ENCODE measurements at regions not wholly inside any gene's neighbourhood (a gene's known extent, or its start where the extent isn't known, plus 50 kb on each side); places are given as distances from the start of the nearest gene placed in this dataset.

GRCh38 chr7:155874010-155874409, 61.7 kb upstream of the SHH start:
- TF ChIP-seq BHLHE40 (IDR thresholded peaks at IDR 0.05; ENCODE audit: borderline replicate concordance): no peak
- no peak for TF ChIP-seq PKNOX1 (IDR thresholded peaks at IDR 0.05)
- TF ChIP-seq FOXA1 (IDR thresholded peaks at IDR 0.05): no peak
- TF ChIP-seq FOXM1 (IDR thresholded peaks at IDR 0.05; ENCODE audit: borderline replicate concordance): no peak
- no peak for TF ChIP-seq FOXK2 (IDR thresholded peaks at IDR 0.05)
- no peak for TF ChIP-seq TARDBP (IDR thresholded peaks at IDR 0.05)
- TF ChIP-seq SP1 (IDR thresholded peaks at IDR 0.05): no peak
- TF ChIP-seq ZNF384 (IDR thresholded peaks at IDR 0.05): no peak
- no peak for TF ChIP-seq NFRKB (IDR thresholded peaks at IDR 0.05)
- TF ChIP-seq HDGF (IDR thresholded peaks at IDR 0.05; ENCODE audit: borderline replicate concordance): no peak
- TF ChIP-seq ELF4 (IDR thresholded peaks at IDR 0.05): no peak
- TF ChIP-seq SUZ12 (IDR thresholded peaks at IDR 0.05): no peak
- no peak for TF ChIP-seq LEF1 (IDR thresholded peaks at IDR 0.05; ENCODE audit: borderline replicate concordance)
- TF ChIP-seq ARNT (IDR thresholded peaks at IDR 0.05): no peak
- TF ChIP-seq L3MBTL2 (conservative IDR thresholded peaks at IDR 0.05): no peak
- TF ChIP-seq CTBP1 (IDR thresholded peaks at IDR 0.05; ENCODE audit: borderline replicate concordance): no peak
- CTCF ChIA-PET: no interaction called here
- POLR2A ChIA-PET: no interaction called here
- no peak for DNase-seq (ENCODE audit: extremely low spot score)

- ChIA-PET CTCF (interaction anchor here (1.1 kb wide), 1 partner anchor 10 kb away, joined by 3 read pairs; no protein-coding TSS in a partner anchor), POLR2A (no interaction called here)
- no peak for DNase-seq (ENCODE audit: extremely low spot score)
- no peak for TF ChIP-seq TARDBP (IDR thresholded peaks at IDR 0.05)
- no peak for TF ChIP-seq LEF1 (IDR thresholded peaks at IDR 0.05; ENCODE audit: borderline replicate concordance)
- no peak for TF ChIP-seq FOXM1 (IDR thresholded peaks at IDR 0.05; ENCODE audit: borderline replicate concordance)
These were observed 60.6 kb upstream of the SHH start for GRCh38 chr7:155872678-155873369.

- no peak for DNase-seq (ENCODE audit: extremely low spot score)
- TF ChIP-seq L3MBTL2 (conservative IDR thresholded peaks at IDR 0.05): no peak
- no peak for TF ChIP-seq ARNT (IDR thresholded peaks at IDR 0.05)
- no peak for TF ChIP-seq FOXK2 (IDR thresholded peaks at IDR 0.05)
- ChIA-PET POLR2A (no interaction called here), CTCF (no interaction called here)
These were observed 58.9 kb upstream of the SHH start for GRCh38 chr7:155871211-155871610.

GRCh38 chr7:155870334-155871180, 58.3 kb upstream of the SHH start:
- POLR2A ChIA-PET: no interaction called here
- CTCF ChIA-PET: no interaction called here
- TF ChIP-seq NFRKB (IDR thresholded peaks at IDR 0.05): no peak
- TF ChIP-seq FOXM1 (IDR thresholded peaks at IDR 0.05; ENCODE audit: borderline replicate concordance): no peak
- TF ChIP-seq CTBP1 (IDR thresholded peaks at IDR 0.05; ENCODE audit: borderline replicate concordance): no peak
- no peak for TF ChIP-seq L3MBTL2 (conservative IDR thresholded peaks at IDR 0.05)
- no peak for TF ChIP-seq TARDBP (IDR thresholded peaks at IDR 0.05)
- TF ChIP-seq FOXA1 (IDR thresholded peaks at IDR 0.05): no peak
- no peak for TF ChIP-seq SP1 (IDR thresholded peaks at IDR 0.05)
- TF ChIP-seq SUZ12 (IDR thresholded peaks at IDR 0.05): no peak
- no peak for TF ChIP-seq ARNT (IDR thresholded peaks at IDR 0.05)
- TF ChIP-seq ELF4 (IDR thresholded peaks at IDR 0.05): no peak
- TF ChIP-seq FOXK2 (IDR thresholded peaks at IDR 0.05): no peak
- TF ChIP-seq BHLHE40 (IDR thresholded peaks at IDR 0.05; ENCODE audit: borderline replicate concordance): no peak
- no peak for TF ChIP-seq HDGF (IDR thresholded peaks at IDR 0.05; ENCODE audit: borderline replicate concordance)
- TF ChIP-seq ZNF384 (IDR thresholded peaks at IDR 0.05): no peak
- no peak for TF ChIP-seq PKNOX1 (IDR thresholded peaks at IDR 0.05)
- no peak for TF ChIP-seq LEF1 (IDR thresholded peaks at IDR 0.05; ENCODE audit: borderline replicate concordance)
- no peak for DNase-seq (ENCODE audit: extremely low spot score)

GRCh38 chr7:155869784-155870076, 57.5 kb upstream of the SHH start:
- no peak for TF ChIP-seq SP1 (IDR thresholded peaks at IDR 0.05)
- no peak for TF ChIP-seq LEF1 (IDR thresholded peaks at IDR 0.05; ENCODE audit: borderline replicate concordance)
- TF ChIP-seq FOXK2 (IDR thresholded peaks at IDR 0.05): no peak
- no peak for TF ChIP-seq ARNT (IDR thresholded peaks at IDR 0.05)
- TF ChIP-seq ELF4 (IDR thresholded peaks at IDR 0.05): no peak
- no peak for DNase-seq (ENCODE audit: extremely low spot score)
- POLR2A ChIA-PET: no interaction called here
- CTCF ChIA-PET: no interaction called here

- TF ChIP-seq ELF4 (IDR thresholded peaks at IDR 0.05) (no peak), SUZ12 (IDR thresholded peaks at IDR 0.05) (no peak), SP1 (IDR thresholded peaks at IDR 0.05) (no peak), HDGF (IDR thresholded peaks at IDR 0.05; ENCODE audit: borderline replicate concordance) (no peak), LEF1 (IDR thresholded peaks at IDR 0.05; ENCODE audit: borderline replicate concordance) (no peak), FOXA1 (IDR thresholded peaks at IDR 0.05) (no peak), BHLHE40 (IDR thresholded peaks at IDR 0.05; ENCODE audit: borderline replicate concordance) (no peak), FOXK2 (IDR thresholded peaks at IDR 0.05) (no peak)
- CTCF ChIA-PET: no interaction called here
- DNase-seq (ENCODE audit: extremely low spot score): no peak
- POLR2A ChIA-PET: no interaction called here
These were observed 56.9 kb upstream of the SHH start for GRCh38 chr7:155868955-155869783.
